B cell (primary cell): ENCODE measurements at regions not wholly inside any gene's neighbourhood (a gene's known extent, or its start where the extent isn't known, plus 50 kb on each side); places are given as distances from the start of the nearest gene placed in this dataset.

Experiments
- ATAC-seq: fragments of 200-7000 bp; cut with Tn5 transposase; one replicate; pipeline ENCODE4 v1.10.0; 2021; ENCODE audit warnings: low read depth, mild to moderate bottlenecking, moderate number of reproducible peaks, moderate library complexity
- CTCF ChIA-PET: fragments of 350-600 bp; sonication (Branson Sonifier 250); formaldehyde crosslinking; loops from one replicate; lab custom pipeline; 2021; ENCODE audit warnings: antibody characterized with exemption, inconsistent platforms; lab: Charles Lee
- POLR2A ChIA-PET: fragments of 350-600 bp; sonication (Branson Sonifier 250); formaldehyde crosslinking; loops from one replicate; lab custom pipeline; 2021; ENCODE audit warnings: antibody characterized with exemption; lab: Charles Lee
- DNase-seq: peaks from one replicate; pipeline ENCODE4 v3.0.0; 2013
- H2AFZ ChIP-seq: 2 replicates; pipeline ENCODE4 v1.6.1; 2012; ENCODE audit warnings: mild to moderate bottlenecking, low read depth, low read length; ENCODE audit not compliant: insufficient read depth, poor library complexity, severe bottlenecking
- H3K27ac ChIP-seq, 2 donors: 1 replicate in 1 of 2; 2 replicates in 1 of 2; pipeline ENCODE4 v1.5.1; 2012 to 2013; ENCODE audit warnings: low read length in 2 of 2, mild to moderate bottlenecking in 2 of 2, moderate library complexity in 1 of 2
- H3K27me3 ChIP-seq, 4 experiments: fragments of 200-600 bp in 1 of 4; sonication (generic) in 1 of 4; replicated peaks in 1 of 4; 1 replicate in 2 of 4; 2 replicates in 2 of 4; pipeline versions ENCODE4 v1.6.1 to v1.7.0; 2013 to 2016; ENCODE audit warnings: low read length in 3 of 4, mild to moderate bottlenecking in 2 of 4, mixed read lengths in 1 of 4, moderate library complexity in 1 of 4; ENCODE audit not compliant: insufficient read depth in 4 of 4, control insufficient read depth in 3 of 4; ENCODE audit errors: control extremely low read depth in 1 of 4
- H3K36me3 ChIP-seq, 2 experiments: replicated peaks in 1 of 2; 1 replicate in 1 of 2; 2 replicates in 1 of 2; pipeline versions ENCODE4 v1.6.1 to v1.7.1; 2013; ENCODE audit warnings: low read length in 1 of 2; ENCODE audit not compliant: insufficient read depth in 2 of 2, control insufficient read depth in 1 of 2; ENCODE audit errors: control extremely low read depth in 1 of 2, extremely low read depth in 1 of 2
- H3K4me1 ChIP-seq, 2 donors: fragments of 200-600 bp in 1 of 2; sonication (generic) in 1 of 2; 1 replicate in 1 of 2; 2 replicates in 1 of 2; pipeline versions ENCODE4 v1.5.1 to v1.6.1; 2013 to 2017; ENCODE audit warnings: low read length in 2 of 2; ENCODE audit not compliant: control insufficient read depth in 2 of 2, insufficient read depth in 2 of 2
- H3K4me2 ChIP-seq: replicated peaks from 2 replicates; pipeline ENCODE3; 2012; ENCODE audit warnings: mild to moderate bottlenecking, low read depth, low read length; ENCODE audit not compliant: poor library complexity, severe bottlenecking
- H3K4me3 ChIP-seq, 5 experiments: fragments of 200-600 bp in 1 of 5; sonication (generic) in 1 of 5; 1 replicate in 3 of 5; 2 replicates in 2 of 5; pipeline versions ENCODE4 v1.5.1 to v1.7.0; 2011 to 2016; ENCODE audit warnings: low read length in 4 of 5, mild to moderate bottlenecking in 4 of 5, low read depth in 2 of 5, control low read depth in 1 of 5, moderate library complexity in 1 of 5; ENCODE audit not compliant: insufficient read depth in 1 of 5; ENCODE audit errors: control extremely low read depth in 1 of 5, extremely low read depth in 1 of 5
- H3K79me2 ChIP-seq: fragments of 200-600 bp; sonication (generic); one replicate; pipeline ENCODE4 v1.6.0; 2016; ENCODE audit warnings: low read length; ENCODE audit not compliant: control insufficient read depth, insufficient read depth
- H3K9ac ChIP-seq: fragments of 200-600 bp; sonication (generic); 2 replicates; pipeline ENCODE4 v1.6.1; 2017; ENCODE audit warnings: mild to moderate bottlenecking, low read length, moderate library complexity
- H3K9me3 ChIP-seq, 3 donors: one replicate each; pipeline versions ENCODE4 v1.6.1 to v1.7.1; 2013; ENCODE audit warnings: low read length in 2 of 3; ENCODE audit not compliant: control insufficient read depth in 2 of 3, insufficient read depth in 1 of 3; ENCODE audit errors: control extremely low read depth in 1 of 3
- H4K20me1 ChIP-seq: 2 replicates; pipeline ENCODE4 v1.6.0; 2012; ENCODE audit warnings: mild to moderate bottlenecking, low read length; ENCODE audit not compliant: insufficient read depth, control insufficient read depth, poor library complexity, severe bottlenecking
- H3K27ac Mint-ChIP-seq: one replicate; pipeline ENCODE4 v1.8.0; 2021; ENCODE audit warnings: mixed read lengths
- H3K27me3 Mint-ChIP-seq: one replicate; pipeline ENCODE4 v1.8.0; 2021; ENCODE audit warnings: mixed read lengths
- H3K4me1 Mint-ChIP-seq: one replicate; pipeline ENCODE4 v1.8.0; 2021; ENCODE audit warnings: mixed read lengths
- H3K4me3 Mint-ChIP-seq: one replicate; pipeline ENCODE4 v1.8.0; 2021; ENCODE audit warnings: mixed read lengths
- H3K9me3 Mint-ChIP-seq: one replicate; pipeline ENCODE4 v1.8.0; 2022; ENCODE audit warnings: mixed read lengths; ENCODE audit not compliant: insufficient read depth
- EZH2 ChIP-seq: IDR thresholded peaks from 2 replicates; pipeline ENCODE4 v1.6.1; 2012; ENCODE audit warnings: borderline replicate concordance, low read depth, mild to moderate bottlenecking, moderate library complexity, low read length; ENCODE audit not compliant: insufficient read depth, poor library complexity, severe bottlenecking
- WGBS: methylation state at CpG from one replicate; pipeline ENCODE4 v1.1.5; 2013; ENCODE audit warnings: missing lambda C conversion rate; ENCODE audit not compliant: insufficient coverage; 5-methylcytosine and 5-hydroxymethylcytosine counted together
- intact Hi-C: fragments of 100-400 bp; cut with micrococcal nuclease; formaldehyde crosslinking; loops from one replicate; pipeline ENCODE4 v1.10.0; 2022
- TF ChIP-seq, protein P1 (sequence below): fragments of 200-600 bp; IDR thresholded peaks from one replicate; pipeline ENCODE4 v1.8.0; 2022; ENCODE audit warnings: antibody characterized with exemption, mild to moderate bottlenecking

DNA sequence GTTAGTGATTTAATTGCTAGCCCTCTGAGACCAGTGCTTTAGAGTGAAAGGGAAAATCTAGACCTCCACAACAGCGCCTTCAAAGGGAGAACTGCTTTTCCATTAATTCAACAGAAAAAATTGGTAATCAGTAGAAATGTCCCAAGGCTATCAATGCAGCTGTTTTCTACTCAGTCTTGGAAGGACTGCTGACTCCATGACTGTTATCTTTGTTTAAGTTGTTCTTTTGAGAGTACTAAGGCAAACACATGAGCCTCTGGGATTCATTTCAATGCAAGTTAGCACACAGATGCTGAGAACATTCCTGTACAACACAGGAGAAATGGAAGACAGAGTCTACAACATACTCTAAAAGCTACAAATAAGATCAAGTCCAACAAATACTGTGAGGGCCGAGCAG lies 301.7 kb upstream of the PTCHD4 start:
- WGBS, result 91% methylated on average over 1 of the region's 2 CpGs
- Histone ChIP-seq H2AFZ (no peak overlapping the region), H3K9ac (no peak overlapping the region), H3K27ac (no peak overlapping the region), H3K27me3 (no peaks in the 10 kb centered on the region), H3K4me1 (no peaks in the 10 kb centered on the region), H3K79me2 (no peaks in the 10 kb centered on the region), H3K4me3 (no peak overlapping the region), H3K36me3 (no peaks in the 10 kb centered on the region), H3K9me3 (peaks cover 0 to 7% (median 0%) of the 10 kb centered on the region in 3 donors), H3K4me2 (no peak overlapping the region), H4K20me1 (no peaks in the 10 kb centered on the region)
- ChIA-PET CTCF (no interaction called here), POLR2A (no interaction called here)
- no peak overlapping the region for H3K27ac Mint-ChIP-seq
- peaks cover 2% of the 10 kb centered on the region for H3K9me3 Mint-ChIP-seq
- intact Hi-C loops, result no loop called here
- ATAC-seq, result no peak
- no peaks in the 10 kb centered on the region for H3K4me1 Mint-ChIP-seq
- no peaks in the 10 kb centered on the region for H3K27me3 Mint-ChIP-seq
- DNase-seq, result no peak
- TF ChIP-seq, protein P1, sequence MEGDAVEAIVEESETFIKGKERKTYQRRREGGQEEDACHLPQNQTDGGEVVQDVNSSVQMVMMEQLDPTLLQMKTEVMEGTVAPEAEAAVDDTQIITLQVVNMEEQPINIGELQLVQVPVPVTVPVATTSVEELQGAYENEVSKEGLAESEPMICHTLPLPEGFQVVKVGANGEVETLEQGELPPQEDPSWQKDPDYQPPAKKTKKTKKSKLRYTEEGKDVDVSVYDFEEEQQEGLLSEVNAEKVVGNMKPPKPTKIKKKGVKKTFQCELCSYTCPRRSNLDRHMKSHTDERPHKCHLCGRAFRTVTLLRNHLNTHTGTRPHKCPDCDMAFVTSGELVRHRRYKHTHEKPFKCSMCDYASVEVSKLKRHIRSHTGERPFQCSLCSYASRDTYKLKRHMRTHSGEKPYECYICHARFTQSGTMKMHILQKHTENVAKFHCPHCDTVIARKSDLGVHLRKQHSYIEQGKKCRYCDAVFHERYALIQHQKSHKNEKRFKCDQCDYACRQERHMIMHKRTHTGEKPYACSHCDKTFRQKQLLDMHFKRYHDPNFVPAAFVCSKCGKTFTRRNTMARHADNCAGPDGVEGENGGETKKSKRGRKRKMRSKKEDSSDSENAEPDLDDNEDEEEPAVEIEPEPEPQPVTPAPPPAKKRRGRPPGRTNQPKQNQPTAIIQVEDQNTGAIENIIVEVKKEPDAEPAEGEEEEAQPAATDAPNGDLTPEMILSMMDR, result no peak
- no peak for TF ChIP-seq EZH2
- H3K4me3 Mint-ChIP-seq, result no peak overlapping the region

DNA sequence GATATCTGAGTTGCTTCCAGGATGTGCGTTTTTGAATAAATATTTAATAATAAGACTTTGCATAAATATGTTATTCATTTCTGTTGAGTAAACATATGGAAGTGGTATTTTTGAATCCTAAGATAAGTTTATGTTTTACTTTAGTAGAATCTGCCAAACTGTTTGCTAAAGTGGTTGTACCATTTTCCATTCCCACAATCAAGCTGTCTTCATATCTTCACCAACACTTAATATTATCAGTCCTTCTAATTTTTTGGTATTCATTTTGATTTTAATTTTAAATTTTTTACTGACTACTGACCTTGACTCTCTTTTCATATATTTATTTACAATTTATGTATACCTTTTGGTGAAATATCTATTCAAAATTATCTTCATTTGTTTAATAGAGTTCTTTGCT lies 293.9 kb upstream of the PTCHD4 start:
- no peak for DNase-seq
- H3K27ac Mint-ChIP-seq, result no peak overlapping the region
- peaks cover 0 to 4% (median 0%) of the 10 kb centered on the region in 3 donors for H3K9me3 ChIP-seq
- H3K4me2 ChIP-seq, result no peak overlapping the region
- no peak overlapping the region for H3K4me3 Mint-ChIP-seq
- H3K4me3 ChIP-seq, result no peak overlapping the region
- H3K27me3 Mint-ChIP-seq, result no peaks in the 10 kb centered on the region
- intact Hi-C loops, result no loop called here
- H3K9me3 Mint-ChIP-seq, result peaks cover 8% of the 10 kb centered on the region
- H3K4me1 ChIP-seq, result no peaks in the 10 kb centered on the region
- H3K36me3 ChIP-seq, result no peaks in the 10 kb centered on the region
- H2AFZ ChIP-seq, result no peak overlapping the region
- no peak for ATAC-seq
- no peaks in the 10 kb centered on the region for H3K27me3 ChIP-seq
- H4K20me1 ChIP-seq, result no peaks in the 10 kb centered on the region
- ChIA-PET CTCF (no interaction called here), POLR2A (no interaction called here)
- H3K4me1 Mint-ChIP-seq, result no peaks in the 10 kb centered on the region
- H3K79me2 ChIP-seq, result no peaks in the 10 kb centered on the region
- no peak overlapping the region for H3K27ac ChIP-seq
- TF ChIP-seq, protein P1, result no peak
- no peak for TF ChIP-seq EZH2
- no CpG with 5 or more reads among the region's 1 CpG for WGBS
- no peak overlapping the region for H3K9ac ChIP-seq
